ENCODE measurements at regions not wholly inside any gene's neighbourhood (a gene's known extent, or its start where the extent isn't known, plus 50 kb on each side); places are given as distances from the start of the nearest gene placed in this dataset.

DNA sequence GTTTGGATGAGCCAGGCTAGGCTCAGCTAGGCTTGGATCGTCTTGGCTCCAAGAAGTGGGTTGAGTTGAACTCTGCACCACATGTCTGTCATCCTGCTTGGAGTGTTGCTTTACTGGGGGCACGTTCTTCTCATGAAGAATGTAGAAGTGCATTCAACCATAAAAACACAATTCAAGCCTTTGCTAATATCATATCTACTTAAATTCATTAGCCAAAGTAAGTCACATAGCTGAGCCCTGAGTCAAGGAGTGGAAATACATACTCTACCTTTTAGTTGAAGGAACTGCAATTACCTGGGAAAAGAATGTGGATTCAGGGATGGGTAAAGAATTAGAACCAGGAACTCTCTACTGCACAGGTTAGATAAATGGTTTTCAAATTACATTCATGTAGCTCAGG is 360.4 kb upstream of the KCNH7 start:
- no peaks in the 10 kb centered on the region for H3K27me3 ChIP-seq

DNA sequence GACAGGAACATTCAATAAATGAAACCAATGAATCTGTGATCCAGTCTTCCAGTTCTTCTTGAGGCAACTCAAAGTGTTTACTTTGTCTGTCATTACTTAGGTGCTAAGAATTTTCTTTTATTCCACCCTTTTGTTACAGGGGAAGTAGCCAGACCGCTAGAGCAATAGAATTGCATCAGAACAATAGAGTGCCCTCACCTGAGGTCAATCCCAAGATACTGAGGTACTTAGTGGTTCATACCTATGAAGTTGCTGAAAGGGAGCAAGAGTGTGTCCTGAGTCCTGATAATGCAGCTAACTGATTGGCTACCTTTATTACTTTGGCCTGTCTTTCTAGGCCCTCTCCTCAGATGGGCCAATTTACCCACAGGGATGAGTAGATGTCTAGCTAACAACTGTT is 359.4 kb upstream of the KCNH7 start:
- no peak for TF ChIP-seq CTCF (IDR thresholded peaks at IDR 0.05)
- no peak for TF ChIP-seq POLR2AphosphoS5 (IDR thresholded peaks at IDR 0.05)
- TF ChIP-seq EP300 (IDR thresholded peaks at IDR 0.05): no peak
- no peak for TF ChIP-seq POLR2A (IDR thresholded peaks at IDR 0.05)
- 41 to 88% methylated on average over 1 of the region's 1 CpG for WGBS, 2 donors
- no peak for ATAC-seq (ENCODE audit: low FRiP score in 2 of 2)

More for the DNA sequence above, 360.4 kb upstream of the KCNH7 start:
- Histone ChIP-seq H3K9me3 (peaks cover 0 to 3% (median 0%) of the 10 kb centered on the region in 4 donors), H3K27ac (no peak overlapping the region), H3K4me3 (no peak overlapping the region), H3K36me3 (no peaks in the 10 kb centered on the region), H3K4me1 (no peaks in the 10 kb centered on the region)
- no peak for DNase-seq
- TF ChIP-seq CTCF (IDR thresholded peaks at IDR 0.05) (no peak), EP300 (IDR thresholded peaks at IDR 0.05) (no peak), POLR2A (IDR thresholded peaks at IDR 0.05) (no peak), POLR2AphosphoS5 (IDR thresholded peaks at IDR 0.05) (no peak)
- WGBS, 2 donors: 78 to 93% methylated on average over 2 of the region's 2 CpGs
- ATAC-seq (ENCODE audit: low FRiP score in 2 of 2): no peak

DNA sequence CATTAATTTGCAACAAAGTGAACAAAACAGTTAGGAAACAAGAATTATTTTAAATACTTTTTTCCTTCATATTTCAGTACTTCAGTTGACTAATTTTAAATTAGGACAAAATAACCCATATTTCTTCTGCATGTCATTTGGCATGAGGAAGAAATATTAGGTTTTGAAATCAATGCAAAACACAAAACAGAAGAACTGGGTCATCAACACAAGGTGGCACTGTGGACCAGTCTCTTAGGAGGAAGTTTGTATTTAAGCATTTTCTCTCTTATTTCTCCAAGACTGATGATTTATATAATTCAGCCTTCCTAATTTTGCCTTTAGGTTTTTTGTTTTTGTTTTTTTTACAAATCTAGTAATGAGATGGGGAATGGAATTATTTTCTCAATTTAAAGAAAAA is 352.8 kb upstream of the KCNH7 start:
- Histone ChIP-seq H3K36me3 (no peaks in the 10 kb centered on the region), H3K4me3 (no peak overlapping the region), H3K27me3 (no peaks in the 10 kb centered on the region), H3K4me1 (no peaks in the 10 kb centered on the region), H3K9me3 (peaks cover 0 to 1% (median 0%) of the 10 kb centered on the region in 4 donors), H3K27ac (no peak overlapping the region)
- no peak for ATAC-seq (ENCODE audit: low FRiP score in 2 of 2)
- TF ChIP-seq POLR2A (IDR thresholded peaks at IDR 0.05) (no peak), CTCF (IDR thresholded peaks at IDR 0.05) (peak in 3 of 6 experiments; percentile 18 to 34 (median 31)), POLR2AphosphoS5 (IDR thresholded peaks at IDR 0.05) (no peak)
- no peak for DNase-seq

More for the DNA sequence above, 359.4 kb upstream of the KCNH7 start:
- H3K36me3 ChIP-seq: no peaks in the 10 kb centered on the region
- no peak overlapping the region for H3K27ac ChIP-seq
- no peaks in the 10 kb centered on the region for H3K4me1 ChIP-seq
- DNase-seq: no peak
- no peak overlapping the region for H3K4me3 ChIP-seq
- H3K27me3 ChIP-seq: no peaks in the 10 kb centered on the region
- H3K9me3 ChIP-seq: peaks cover 0 to 3% (median 0%) of the 10 kb centered on the region in 4 donors

DNA sequence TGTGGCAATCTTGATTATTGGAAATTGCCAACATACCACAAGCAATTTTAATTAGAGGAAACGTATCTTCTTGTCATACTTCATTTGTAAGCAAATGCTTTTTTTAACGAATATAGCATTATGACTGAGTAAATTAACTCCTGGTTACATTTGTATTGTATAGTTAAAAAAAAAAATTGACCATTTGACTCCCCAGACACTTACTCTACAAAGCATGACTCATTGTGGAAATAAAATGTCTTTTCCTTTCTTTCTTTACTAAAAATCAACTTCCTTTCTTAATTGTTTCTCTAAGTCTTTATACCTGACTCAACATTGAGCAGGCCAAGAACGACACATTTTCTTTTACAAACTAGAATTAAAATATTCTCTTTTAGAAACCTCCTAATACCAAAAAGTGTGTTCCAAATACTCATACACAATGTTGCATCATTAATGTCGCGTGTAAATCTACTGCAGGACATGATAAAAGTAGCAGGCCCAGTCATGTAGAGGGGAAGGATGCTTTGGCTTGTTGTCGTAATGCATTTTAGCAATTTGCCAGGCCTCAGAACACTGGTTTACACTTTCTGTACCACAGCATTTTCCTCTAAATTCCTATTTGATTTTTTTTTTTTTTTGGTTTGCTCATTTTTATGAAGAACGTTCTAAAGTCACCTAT is 349.6 kb upstream of the KCNH7 start:
- no peaks in the 10 kb centered on the region for H3K9me3 ChIP-seq
- 83 to 86% methylated on average over 7 of the region's 7 CpGs for WGBS, 2 donors
- no peak for ATAC-seq (ENCODE audit: low FRiP score in 2 of 2)
- no peaks in the 10 kb centered on the region for H3K36me3 ChIP-seq
- H3K27me3 ChIP-seq: no peaks in the 10 kb centered on the region
- no peaks in the 10 kb centered on the region for H3K4me1 ChIP-seq
- no peak overlapping the region for H3K4me3 ChIP-seq
- no peak overlapping the region for H3K27ac ChIP-seq
- DNase-seq: no peak
- no peak for TF ChIP-seq EP300 (IDR thresholded peaks at IDR 0.05)
- no peak for TF ChIP-seq POLR2A (IDR thresholded peaks at IDR 0.05)
- no peak for TF ChIP-seq POLR2AphosphoS5 (IDR thresholded peaks at IDR 0.05)
- TF ChIP-seq CTCF (IDR thresholded peaks at IDR 0.05): no peak

DNA sequence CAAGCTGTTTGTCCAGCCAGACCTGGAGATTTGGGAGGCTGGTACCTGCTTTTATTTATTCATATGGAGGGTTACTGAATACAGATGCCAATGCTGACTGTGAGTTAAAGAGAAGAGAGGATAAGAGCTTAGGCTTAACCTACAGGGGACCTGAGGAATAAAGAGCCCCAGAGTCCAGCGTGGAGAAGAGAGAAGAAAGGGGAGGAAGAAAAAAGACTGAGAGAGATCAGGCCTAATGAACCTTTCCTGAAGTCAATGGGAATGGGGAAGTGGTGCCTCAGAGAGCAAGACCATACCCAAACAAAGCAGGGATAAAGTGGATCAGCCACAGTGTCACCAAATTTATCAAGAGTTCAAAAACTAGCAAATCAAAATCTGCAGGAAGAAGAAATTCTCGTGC is 348.6 kb upstream of the KCNH7 start:
- Histone ChIP-seq H3K4me1 (no peaks in the 10 kb centered on the region), H3K9me3 (no peaks in the 10 kb centered on the region), H3K36me3 (no peaks in the 10 kb centered on the region), H3K27me3 (no peaks in the 10 kb centered on the region), H3K27ac (no peak overlapping the region), H3K4me3 (no peak overlapping the region)
- ATAC-seq (ENCODE audit: low FRiP score in 2 of 2) (no peak), DNase-seq (no peak)
- TF ChIP-seq EP300 (IDR thresholded peaks at IDR 0.05): no peak
- no peak for TF ChIP-seq POLR2AphosphoS5 (IDR thresholded peaks at IDR 0.05)
- TF ChIP-seq POLR2A (IDR thresholded peaks at IDR 0.05): no peak
- TF ChIP-seq CTCF (IDR thresholded peaks at IDR 0.05): no peak
- WGBS, 2 donors: 65 to 73% methylated on average over 2 of the region's 2 CpGs
